SIG-M5 treated with dmso at 0.1 percent for 504 hours (cell line): ENCODE measurements at regions not wholly inside any gene's neighbourhood (a gene's known extent, or its start where the extent isn't known, plus 50 kb on each side); places are given as distances from the start of the nearest gene placed in this dataset.
"Not testable (repeated sequence)": the region's sequence is repeated elsewhere in the genome, so short reads cannot be mapped to it uniquely, and the experiment has no call there.

Experiments used
- DNase-seq: peaks from one replicate; lab custom pipeline; 2025; ENCODE audit not compliant: unreplicated experiment; lab: John Stamatoyannopoulos, UW

- no peak for DNase-seq
These were observed 2473.5 kb downstream of the PCDH9 start for GRCh38 chr13:64756621-64757020.

GRCh38 chr13:64755961-64756360 lies 2474.2 kb downstream of the PCDH9 start:
- no peak for DNase-seq

GRCh38 chr13:64753233-64754000 lies 2476.7 kb downstream of the PCDH9 start:
- no peak for DNase-seq

- DNase-seq, result no peak
These were observed 2480.8 kb downstream of the PCDH9 start for GRCh38 chr13:64749301-64749700.

- no peak for DNase-seq
These were observed 2483.3 kb downstream of the PCDH9 start for GRCh38 chr13:64746845-64747244.

GRCh38 chr13:64740493-64740892 lies 2489.6 kb downstream of the PCDH9 start:
- no peak for DNase-seq

GRCh38 chr13:64725492-64725891 lies 2504.6 kb downstream of the PCDH9 start:
- DNase-seq, result no peak

GRCh38 chr13:64723724-64724123 lies 2506.4 kb downstream of the PCDH9 start:
- peak; percentile 6 for DNase-seq

GRCh38 chr13:64718116-64718515 lies 2512.0 kb downstream of the PCDH9 start:
- no peak for DNase-seq

GRCh38 chr13:64716936-64717335 lies 2513.2 kb downstream of the PCDH9 start:
- no peak for DNase-seq

GRCh38 chr13:64709079-64709478 lies 2521.1 kb downstream of the PCDH9 start:
- DNase-seq, result no peak

GRCh38 chr13:64704121-64704649 lies 2526.0 kb downstream of the PCDH9 start:
- no peak for DNase-seq

GRCh38 chr13:64697226-64697625 lies 2532.9 kb downstream of the PCDH9 start:
- no peak for DNase-seq

GRCh38 chr13:64688893-64689677 lies 2541.1 kb downstream of the PCDH9 start:
- DNase-seq, result no peak

- DNase-seq, result not testable (repeated sequence)
These were observed 2543.6 kb downstream of the PCDH9 start for GRCh38 chr13:64686536-64686935.

GRCh38 chr13:64684685-64685431 lies 2545.3 kb downstream of the PCDH9 start:
- no peak for DNase-seq

- no peak for DNase-seq
These were observed 2546.0 kb downstream of the PCDH9 start for GRCh38 chr13:64684108-64684507.

GRCh38 chr13:64680739-64681138 lies 2549.4 kb downstream of the PCDH9 start:
- no peak for DNase-seq

- no peak for DNase-seq
These were observed 2554.8 kb downstream of the PCDH9 start for GRCh38 chr13:64675255-64675892.

GRCh38 chr13:64674126-64674525 lies 2556.0 kb downstream of the PCDH9 start:
- DNase-seq, result no peak

GRCh38 chr13:64672751-64673150 lies 2557.4 kb downstream of the PCDH9 start:
- DNase-seq, result no peak
